Ascending aorta (tissue), 2 donors: ENCODE measurements at regions not wholly inside any gene's neighbourhood (a gene's known extent, or its start where the extent isn't known, plus 50 kb on each side); places are given as distances from the start of the nearest gene placed in this dataset.

Experiments used
- DNase-seq, 2 donors: peaks; one replicate each; pipeline ENCODE4 v3.0.0-alpha.2; 2019; ENCODE audit warnings: low spot score in 2 of 2
- H3K27ac ChIP-seq, 2 donors: fragments of 200-600 bp; sonication (generic); one replicate each; pipeline ENCODE4 v1.5.1; 2016 to 2017; ENCODE audit warnings: mild to moderate bottlenecking in 1 of 2
- H3K27me3 ChIP-seq: fragments of 200-600 bp; sonication (generic); one replicate; pipeline ENCODE4 v1.5.1; 2017
- H3K36me3 ChIP-seq, 2 donors: fragments of 200-600 bp; sonication (generic); one replicate each; pipeline ENCODE4 v1.5.1; 2016
- H3K4me1 ChIP-seq, 2 donors: fragments of 200-600 bp; sonication (generic); one replicate each; pipeline ENCODE4 v1.5.1; 2016 to 2017; ENCODE audit warnings: mild to moderate bottlenecking in 1 of 2
- H3K4me3 ChIP-seq, 2 donors: fragments of 200-600 bp; sonication (generic); one replicate each; pipeline ENCODE4 v1.5.1; 2016 to 2017; ENCODE audit warnings: mild to moderate bottlenecking in 1 of 2
- H3K9me3 ChIP-seq, 2 donors: fragments of 200-600 bp; sonication (generic); one replicate each; pipeline ENCODE4 v1.5.1; 2016
- intact Hi-C: fragments of 100-400 bp; cut with DNase I; formaldehyde crosslinking; loops from one replicate; pipeline ENCODE4 v1.15.1; 2023
- TF ChIP-seq, protein P1 (sequence below), 3 experiments: fragments of 200-600 bp in 2 of 3; fragments of 450-650 bp in 1 of 3; sonication (generic) in 2 of 3; IDR thresholded peaks; one replicate each; pipeline ENCODE4 v1.5.1; 2016 to 2019; ENCODE audit warnings: antibody characterized with exemption in 3 of 3, mild to moderate bottlenecking in 1 of 3, moderate library complexity in 1 of 3

DNA sequence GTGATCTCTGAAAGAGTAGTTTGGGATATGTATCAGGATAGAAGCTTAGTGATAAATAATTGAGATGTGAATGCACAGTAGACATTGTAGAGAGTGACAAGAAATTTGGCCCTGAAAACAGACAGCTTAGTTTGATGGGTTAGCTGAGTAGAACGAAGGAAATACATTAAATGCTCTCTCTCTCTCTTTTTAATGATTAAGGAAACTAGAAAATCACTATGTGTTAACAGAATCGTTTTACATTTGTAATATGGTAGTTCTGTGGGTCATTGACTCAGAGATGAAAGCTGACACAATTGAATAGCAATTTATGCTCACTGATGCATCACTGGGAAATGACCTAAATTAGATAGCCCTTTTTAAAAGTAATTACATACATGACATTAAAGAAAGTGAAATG is 739.8 kb upstream of the PTPRD start:
- TF ChIP-seq, protein P1, sequence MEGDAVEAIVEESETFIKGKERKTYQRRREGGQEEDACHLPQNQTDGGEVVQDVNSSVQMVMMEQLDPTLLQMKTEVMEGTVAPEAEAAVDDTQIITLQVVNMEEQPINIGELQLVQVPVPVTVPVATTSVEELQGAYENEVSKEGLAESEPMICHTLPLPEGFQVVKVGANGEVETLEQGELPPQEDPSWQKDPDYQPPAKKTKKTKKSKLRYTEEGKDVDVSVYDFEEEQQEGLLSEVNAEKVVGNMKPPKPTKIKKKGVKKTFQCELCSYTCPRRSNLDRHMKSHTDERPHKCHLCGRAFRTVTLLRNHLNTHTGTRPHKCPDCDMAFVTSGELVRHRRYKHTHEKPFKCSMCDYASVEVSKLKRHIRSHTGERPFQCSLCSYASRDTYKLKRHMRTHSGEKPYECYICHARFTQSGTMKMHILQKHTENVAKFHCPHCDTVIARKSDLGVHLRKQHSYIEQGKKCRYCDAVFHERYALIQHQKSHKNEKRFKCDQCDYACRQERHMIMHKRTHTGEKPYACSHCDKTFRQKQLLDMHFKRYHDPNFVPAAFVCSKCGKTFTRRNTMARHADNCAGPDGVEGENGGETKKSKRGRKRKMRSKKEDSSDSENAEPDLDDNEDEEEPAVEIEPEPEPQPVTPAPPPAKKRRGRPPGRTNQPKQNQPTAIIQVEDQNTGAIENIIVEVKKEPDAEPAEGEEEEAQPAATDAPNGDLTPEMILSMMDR (IDR thresholded peaks at IDR 0.05), result no peak
- Histone ChIP-seq H3K36me3 (no peaks in the 10 kb centered on the region), H3K27ac (no peak overlapping the region), H3K4me1 (no peaks in the 10 kb centered on the region), H3K9me3 (no peaks in the 10 kb centered on the region), H3K27me3 (no peaks in the 10 kb centered on the region), H3K4me3 (no peak overlapping the region)
- no peak for DNase-seq
- intact Hi-C loops, result no loop called here

DNA sequence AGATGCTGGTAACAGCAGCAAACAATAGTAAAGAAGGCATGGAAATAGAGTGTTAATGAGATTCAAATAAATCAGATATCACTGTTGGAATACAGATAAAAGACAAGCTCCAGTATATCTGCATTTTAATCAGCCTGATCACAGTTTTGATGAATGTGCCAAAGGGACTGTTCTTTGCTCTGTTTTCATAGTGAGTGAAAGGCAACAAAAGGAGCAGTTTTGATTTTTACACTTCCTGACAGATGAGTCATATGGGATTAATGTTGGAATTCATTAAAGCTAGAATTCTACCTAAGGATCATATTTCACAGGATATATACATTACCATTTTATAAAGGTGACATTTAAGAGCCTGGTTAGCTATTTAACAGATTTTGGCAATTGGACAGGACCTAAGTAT is 743.3 kb upstream of the PTPRD start:
- H3K27me3 ChIP-seq, result no peaks in the 10 kb centered on the region
- intact Hi-C loops, result no loop called here
- no peaks in the 10 kb centered on the region for H3K36me3 ChIP-seq
- H3K4me1 ChIP-seq, result no peaks in the 10 kb centered on the region
- H3K27ac ChIP-seq, result no peak overlapping the region
- no peak for DNase-seq
- TF ChIP-seq, protein P1 (IDR thresholded peaks at IDR 0.05), result no peak
- H3K4me3 ChIP-seq, result no peak overlapping the region
- H3K9me3 ChIP-seq, result no peaks in the 10 kb centered on the region

DNA sequence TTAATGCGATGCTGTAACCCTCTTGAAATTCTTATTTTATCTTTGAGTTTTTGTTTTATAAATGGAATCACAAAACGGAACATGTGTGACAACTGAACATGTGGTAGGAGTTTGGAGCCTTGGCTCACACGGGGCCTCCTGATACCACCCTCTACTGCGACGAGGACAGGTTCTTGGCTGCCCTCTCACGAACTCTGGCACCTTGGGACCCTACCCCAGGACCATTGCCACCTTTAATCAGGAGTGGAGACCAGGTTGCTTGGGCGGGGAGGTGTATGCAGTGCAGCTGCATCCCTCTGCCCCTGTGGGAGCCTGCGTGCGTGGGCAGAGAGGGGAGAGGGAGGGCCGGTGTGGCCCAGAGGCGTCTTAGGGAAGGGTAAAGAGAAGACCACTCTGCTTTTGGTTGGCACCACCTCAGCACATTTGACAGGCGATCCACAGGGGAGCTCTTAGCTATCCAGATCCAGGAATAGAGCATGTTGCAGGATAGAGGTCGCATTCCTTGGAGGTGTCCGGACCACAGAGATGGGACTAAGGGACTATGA is 753.9 kb upstream of the PTPRD start:
- Histone ChIP-seq H3K27ac (no peak overlapping the region), H3K4me3 (no peak overlapping the region), H3K36me3 (no peaks in the 10 kb centered on the region), H3K27me3 (no peaks in the 10 kb centered on the region), H3K9me3 (peaks cover 0 to 2% of the 10 kb centered on the region in 2 donors), H3K4me1 (no peaks in the 10 kb centered on the region)
- intact Hi-C loops, result no loop called here
- no peak for DNase-seq
- TF ChIP-seq, protein P1 (IDR thresholded peaks at IDR 0.05), result no peak

DNA sequence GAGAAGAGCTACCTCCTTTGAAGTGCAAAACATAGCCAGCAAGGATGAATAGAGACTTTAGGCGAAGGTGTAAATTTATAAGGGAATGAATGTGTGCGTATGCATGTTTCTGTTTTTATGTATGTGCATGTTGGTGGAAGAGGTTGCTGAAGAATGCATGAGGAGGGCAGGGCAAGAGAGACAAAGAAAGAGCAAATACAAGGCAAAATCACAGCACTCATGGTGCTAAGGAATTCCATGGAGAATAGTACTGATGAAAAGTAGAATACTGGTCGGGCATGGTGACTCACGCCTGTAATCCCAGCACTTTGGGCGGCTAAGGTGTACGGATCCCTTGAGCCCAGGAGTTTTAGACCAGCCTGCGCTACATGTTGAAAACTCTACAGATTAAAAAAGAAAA is 762.1 kb upstream of the PTPRD start:
- Histone ChIP-seq H3K4me3 (no peak overlapping the region), H3K27ac (no peak overlapping the region), H3K27me3 (no peaks in the 10 kb centered on the region), H3K9me3 (no peaks in the 10 kb centered on the region), H3K4me1 (no peaks in the 10 kb centered on the region), H3K36me3 (no peaks in the 10 kb centered on the region)
- TF ChIP-seq, protein P1 (IDR thresholded peaks at IDR 0.05), result no peak
- no peak for DNase-seq
- intact Hi-C loops, result no loop called here

DNA sequence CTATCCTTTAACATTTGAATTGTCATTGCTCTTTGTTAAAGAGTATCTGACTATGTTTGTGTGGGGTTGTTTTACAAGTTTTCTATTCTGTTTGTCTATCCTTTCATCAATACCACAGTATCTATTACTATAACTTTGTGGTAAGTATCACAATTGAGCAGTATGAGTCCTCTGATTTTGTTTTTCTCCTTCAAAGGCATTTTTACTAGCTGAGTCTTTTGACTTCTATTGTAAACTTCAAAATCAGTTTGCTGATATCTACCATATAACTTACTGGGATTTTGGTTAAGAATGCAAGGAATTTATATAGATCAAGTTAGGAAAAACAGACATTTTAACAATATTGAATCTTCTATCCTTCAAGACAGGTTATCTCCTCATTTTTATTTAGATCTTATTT is 789.8 kb upstream of the PTPRD start:
- no peaks in the 10 kb centered on the region for H3K9me3 ChIP-seq
- H3K4me3 ChIP-seq, result no peak overlapping the region
- intact Hi-C loops, result no loop called here

More for the DNA sequence above, 789.8 kb upstream of the PTPRD start:
- Histone ChIP-seq H3K4me1 (no peaks in the 10 kb centered on the region), H3K27ac (no peak overlapping the region), H3K36me3 (no peaks in the 10 kb centered on the region), H3K27me3 (no peaks in the 10 kb centered on the region)
- DNase-seq, result no peak
- TF ChIP-seq, protein P1 (IDR thresholded peaks at IDR 0.05), result no peak
